ENCODE measurements at regions not wholly inside any gene's neighbourhood (a gene's known extent, or its start where the extent isn't known, plus 50 kb on each side); places are given as distances from the start of the nearest gene placed in this dataset.

GRCh38 chr2:66279024-66279423 lies 155.9 kb upstream of the MEIS1 start:
- DNase-seq (ENCODE audit: low spot score) = no peak
- no peaks in the 10 kb centered on the region for H3K9me3 ChIP-seq (ENCODE audit: severe bottlenecking)
- TF ChIP-seq, protein P1, sequence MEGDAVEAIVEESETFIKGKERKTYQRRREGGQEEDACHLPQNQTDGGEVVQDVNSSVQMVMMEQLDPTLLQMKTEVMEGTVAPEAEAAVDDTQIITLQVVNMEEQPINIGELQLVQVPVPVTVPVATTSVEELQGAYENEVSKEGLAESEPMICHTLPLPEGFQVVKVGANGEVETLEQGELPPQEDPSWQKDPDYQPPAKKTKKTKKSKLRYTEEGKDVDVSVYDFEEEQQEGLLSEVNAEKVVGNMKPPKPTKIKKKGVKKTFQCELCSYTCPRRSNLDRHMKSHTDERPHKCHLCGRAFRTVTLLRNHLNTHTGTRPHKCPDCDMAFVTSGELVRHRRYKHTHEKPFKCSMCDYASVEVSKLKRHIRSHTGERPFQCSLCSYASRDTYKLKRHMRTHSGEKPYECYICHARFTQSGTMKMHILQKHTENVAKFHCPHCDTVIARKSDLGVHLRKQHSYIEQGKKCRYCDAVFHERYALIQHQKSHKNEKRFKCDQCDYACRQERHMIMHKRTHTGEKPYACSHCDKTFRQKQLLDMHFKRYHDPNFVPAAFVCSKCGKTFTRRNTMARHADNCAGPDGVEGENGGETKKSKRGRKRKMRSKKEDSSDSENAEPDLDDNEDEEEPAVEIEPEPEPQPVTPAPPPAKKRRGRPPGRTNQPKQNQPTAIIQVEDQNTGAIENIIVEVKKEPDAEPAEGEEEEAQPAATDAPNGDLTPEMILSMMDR (IDR thresholded peaks at IDR 0.05; ENCODE audit: poor library complexity, severe bottlenecking) = no peak
- H3K27me3 ChIP-seq (ENCODE audit: insufficient read depth, poor library complexity, severe bottlenecking) = peaks cover 5% of the 10 kb centered on the region
- H3K27ac ChIP-seq (ENCODE audit: poor library complexity, severe bottlenecking) = no peak overlapping the region
- H3K4me3 ChIP-seq (ENCODE audit: severe bottlenecking) = no peak overlapping the region
- H3K4me1 ChIP-seq (ENCODE audit: insufficient read depth, poor library complexity, severe bottlenecking) = no peaks in the 10 kb centered on the region
- ATAC-seq (ENCODE audit: low read depth) = no peak
- no peaks in the 10 kb centered on the region for H3K36me3 ChIP-seq (ENCODE audit: low read depth)

DNA sequence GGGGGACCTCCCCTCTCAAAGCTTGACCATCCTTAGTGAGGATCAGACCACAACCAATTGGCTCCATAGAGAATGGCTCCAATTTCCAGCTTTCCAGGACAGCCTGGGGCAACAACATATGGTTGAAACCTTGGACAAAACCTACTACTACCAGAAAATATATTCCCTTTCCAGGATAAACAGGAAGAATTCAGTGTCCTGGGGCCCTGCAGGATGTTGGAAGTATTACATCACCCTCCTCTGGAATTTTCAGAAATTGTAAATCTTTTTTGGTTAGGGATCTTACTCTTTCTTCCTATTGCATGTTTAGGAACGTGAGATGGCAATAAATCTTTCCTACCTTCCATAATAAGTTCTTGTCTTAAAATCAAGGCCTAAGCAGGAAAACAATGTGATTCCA lies 158.9 kb upstream of the MEIS1 start:
- H3K4me1 ChIP-seq (ENCODE audit: insufficient read depth, poor library complexity, severe bottlenecking) = no peaks in the 10 kb centered on the region
- TF ChIP-seq, protein P1 (IDR thresholded peaks at IDR 0.05; ENCODE audit: poor library complexity, severe bottlenecking) = no peak
- no peaks in the 10 kb centered on the region for H3K9me3 ChIP-seq (ENCODE audit: severe bottlenecking)
- no peaks in the 10 kb centered on the region for H3K36me3 ChIP-seq (ENCODE audit: low read depth)
- ATAC-seq (ENCODE audit: low read depth) (no peak), DNase-seq (ENCODE audit: low spot score) (no peak)
- H3K27ac ChIP-seq (ENCODE audit: poor library complexity, severe bottlenecking) = no peak overlapping the region
- no peak overlapping the region for H3K4me3 ChIP-seq (ENCODE audit: severe bottlenecking)
- peaks cover 7% of the 10 kb centered on the region for H3K27me3 ChIP-seq (ENCODE audit: insufficient read depth, poor library complexity, severe bottlenecking)

- ATAC-seq (ENCODE audit: low read depth) (no peak), DNase-seq (ENCODE audit: low spot score) (no peak)
- H3K4me3 ChIP-seq (ENCODE audit: severe bottlenecking) = no peak overlapping the region
Observed at GRCh38 chr2:66273933-66274490, 160.9 kb upstream of the MEIS1 start.

DNA sequence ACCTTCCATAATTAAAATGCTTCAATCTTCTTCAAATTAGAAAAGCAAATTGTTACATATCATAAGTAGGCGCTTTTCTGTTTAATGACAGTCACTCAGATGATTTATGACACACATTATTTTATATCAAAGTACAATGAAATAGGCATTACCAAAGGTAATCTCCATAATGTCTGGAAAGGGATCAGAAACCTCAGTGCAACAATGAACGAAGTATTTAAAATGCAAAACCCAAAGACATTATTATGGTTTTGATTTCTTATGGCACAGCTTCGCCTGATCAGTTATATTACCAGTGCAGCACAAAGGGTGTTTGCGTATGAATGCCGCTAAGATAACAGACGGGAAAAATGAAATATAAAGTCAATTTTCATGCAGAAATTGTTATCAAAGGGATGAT lies 162.2 kb upstream of the MEIS1 start:
- Histone ChIP-seq H3K36me3 (ENCODE audit: low read depth) (no peaks in the 10 kb centered on the region), H3K27ac (ENCODE audit: poor library complexity, severe bottlenecking) (no peak overlapping the region), H3K27me3 (ENCODE audit: insufficient read depth, poor library complexity, severe bottlenecking) (peaks cover 7% of the 10 kb centered on the region), H3K4me1 (ENCODE audit: insufficient read depth, poor library complexity, severe bottlenecking) (no peaks in the 10 kb centered on the region), H3K4me3 (ENCODE audit: severe bottlenecking) (no peak overlapping the region), H3K9me3 (ENCODE audit: severe bottlenecking) (no peaks in the 10 kb centered on the region)
- ATAC-seq (ENCODE audit: low read depth) (no peak), DNase-seq (ENCODE audit: low spot score) (no peak)
- TF ChIP-seq, protein P1 (IDR thresholded peaks at IDR 0.05; ENCODE audit: poor library complexity, severe bottlenecking) = no peak

More at GRCh38 chr2:66273933-66274490, 160.9 kb upstream of the MEIS1 start:
- Histone ChIP-seq H3K36me3 (ENCODE audit: low read depth) (no peaks in the 10 kb centered on the region), H3K4me1 (ENCODE audit: insufficient read depth, poor library complexity, severe bottlenecking) (no peaks in the 10 kb centered on the region), H3K27me3 (ENCODE audit: insufficient read depth, poor library complexity, severe bottlenecking) (peaks cover 7% of the 10 kb centered on the region), H3K9me3 (ENCODE audit: severe bottlenecking) (no peaks in the 10 kb centered on the region), H3K27ac (ENCODE audit: poor library complexity, severe bottlenecking) (no peak overlapping the region)
- TF ChIP-seq, protein P1 (IDR thresholded peaks at IDR 0.05; ENCODE audit: poor library complexity, severe bottlenecking) = no peak

DNA sequence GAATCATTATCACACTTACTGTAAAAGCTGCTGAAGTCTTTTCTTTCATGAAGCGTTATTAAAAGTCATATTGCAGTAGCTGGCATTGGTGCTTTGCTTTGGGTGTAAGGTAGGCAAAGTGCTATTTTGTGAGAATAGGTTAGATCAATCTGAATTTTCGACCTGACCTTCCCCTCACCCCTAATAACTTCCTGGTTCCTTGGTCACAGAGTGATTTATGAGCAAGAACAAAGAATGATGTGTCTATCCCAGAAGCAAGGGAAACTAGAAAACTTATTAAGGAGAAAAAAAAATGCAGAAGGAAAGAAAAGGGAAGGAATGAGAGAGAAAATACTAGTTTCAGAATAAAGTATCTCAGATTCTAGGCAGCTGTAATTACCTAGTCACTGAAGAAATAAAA lies 163.1 kb upstream of the MEIS1 start:
- H3K9me3 ChIP-seq (ENCODE audit: severe bottlenecking) = no peaks in the 10 kb centered on the region
- no peaks in the 10 kb centered on the region for H3K4me1 ChIP-seq (ENCODE audit: insufficient read depth, poor library complexity, severe bottlenecking)
- TF ChIP-seq, protein P1 (IDR thresholded peaks at IDR 0.05; ENCODE audit: poor library complexity, severe bottlenecking) = no peak
- no peak overlapping the region for H3K4me3 ChIP-seq (ENCODE audit: severe bottlenecking)
- peaks cover 2% of the 10 kb centered on the region for H3K27me3 ChIP-seq (ENCODE audit: insufficient read depth, poor library complexity, severe bottlenecking)
- no peaks in the 10 kb centered on the region for H3K36me3 ChIP-seq (ENCODE audit: low read depth)
- no peak overlapping the region for H3K27ac ChIP-seq (ENCODE audit: poor library complexity, severe bottlenecking)
- ATAC-seq (ENCODE audit: low read depth) (no peak), DNase-seq (ENCODE audit: low spot score) (no peak)

All from RWPE2 (cell line).